ENCODE measurements at regions not wholly inside any gene's neighbourhood (a gene's known extent, or its start where the extent isn't known, plus 50 kb on each side); places are given as distances from the start of the nearest gene placed in this dataset.

- WGBS, 5 donors = 57 to 90% (median 85%) methylated on average over 1 of the region's 1 CpG
- Histone ChIP-seq H3K4me1 (no peaks in the 10 kb centered on the region), H3K9me3 (no peaks in the 10 kb centered on the region), H3K27ac (no peak overlapping the region), H3K36me3 (no peaks in the 10 kb centered on the region), H3K4me3 (no peak overlapping the region), H3K27me3 (replicated peaks in 1 of 7) (no peaks in the 10 kb centered on the region)
- TF ChIP-seq POLR2A (IDR thresholded peaks at IDR 0.05) (no peak), POLR2AphosphoS5 (IDR thresholded peaks at IDR 0.05) (no peak)
- DNase-seq = no peak
- intact Hi-C loops (cut with DNase I; ENCODE audit: low total_unique reads) = no loop called here
Observed at GRCh38 chr6:134731615-134732014, 218.3 kb downstream of the ALDH8A1 start.

- DNase-seq = no peak
- no peak overlapping the region for H3K27ac ChIP-seq
- no peak overlapping the region for H3K4me3 ChIP-seq
- H3K9me3 ChIP-seq = no peaks in the 10 kb centered on the region
- no peak for TF ChIP-seq POLR2AphosphoS5 (IDR thresholded peaks at IDR 0.05)
- TF ChIP-seq POLR2A (IDR thresholded peaks at IDR 0.05) = no peak
- TF ChIP-seq CTCF (IDR thresholded peaks at IDR 0.05 in 8 of 11, conservative IDR thresholded peaks at IDR 0.05 in 3 of 11) = no peak
- H3K4me1 ChIP-seq = no peaks in the 10 kb centered on the region
- no peaks in the 10 kb centered on the region for H3K36me3 ChIP-seq
- H3K27me3 ChIP-seq (replicated peaks in 1 of 7) = no peaks in the 10 kb centered on the region
- WGBS, 5 donors = 91 to 96% (median 94%) methylated on average over 3 to 8 of the region's 8 CpGs
- intact Hi-C loops (cut with DNase I; ENCODE audit: low total_unique reads) = no loop called here
Observed at GRCh38 chr6:134730013-134730412, 219.9 kb downstream of the ALDH8A1 start.

GRCh38 chr6:134729561-134729960, 220.3 kb downstream of the ALDH8A1 start:
- no peaks in the 10 kb centered on the region for H3K36me3 ChIP-seq
- no peak overlapping the region for H3K27ac ChIP-seq
- DNase-seq = no peak
- H3K4me3 ChIP-seq = no peak overlapping the region
- no peaks in the 10 kb centered on the region for H3K27me3 ChIP-seq (replicated peaks in 1 of 7)
- H3K9me3 ChIP-seq = no peaks in the 10 kb centered on the region
- H3K4me1 ChIP-seq = peaks cover 0 to 4% (median 0%) of the 10 kb centered on the region in 6 donors
- TF ChIP-seq CTCF (IDR thresholded peaks at IDR 0.05 in 8 of 11, conservative IDR thresholded peaks at IDR 0.05 in 3 of 11) (no peak), POLR2A (IDR thresholded peaks at IDR 0.05) (no peak), POLR2AphosphoS5 (IDR thresholded peaks at IDR 0.05) (no peak)
- intact Hi-C loops (cut with DNase I; ENCODE audit: low total_unique reads) = no loop called here
- 82 to 92% (median 87%) methylated on average over 4 of the region's 4 CpGs for WGBS, 5 donors

GRCh38 chr6:134727081-134727480, 222.8 kb downstream of the ALDH8A1 start:
- no peak for DNase-seq
- 87 to 97% (median 89%) methylated on average over 2 of the region's 2 CpGs for WGBS, 5 donors
- Histone ChIP-seq H3K9me3 (no peaks in the 10 kb centered on the region), H3K27ac (no peak overlapping the region), H3K4me1 (peaks cover 0 to 19% (median 9%) of the 10 kb centered on the region in 6 donors), H3K36me3 (no peaks in the 10 kb centered on the region), H3K27me3 (replicated peaks in 1 of 7) (no peaks in the 10 kb centered on the region), H3K4me3 (no peak overlapping the region)
- TF ChIP-seq CTCF (IDR thresholded peaks at IDR 0.05 in 8 of 11, conservative IDR thresholded peaks at IDR 0.05 in 3 of 11) = no peak
- TF ChIP-seq POLR2A (IDR thresholded peaks at IDR 0.05) = no peak
- TF ChIP-seq POLR2AphosphoS5 (IDR thresholded peaks at IDR 0.05) = no peak
- intact Hi-C loops (cut with DNase I; ENCODE audit: low total_unique reads) = no loop called here

- Histone ChIP-seq H3K27me3 (replicated peaks in 1 of 7) (no peaks in the 10 kb centered on the region), H3K9me3 (no peaks in the 10 kb centered on the region), H3K4me3 (no peak overlapping the region), H3K27ac (no peak overlapping the region), H3K36me3 (no peaks in the 10 kb centered on the region), H3K4me1 (peaks cover 0 to 34% (median 16%) of the 10 kb centered on the region in 6 donors)
- WGBS, 5 donors = 62 to 94% (median 74%) methylated on average over 1 of the region's 1 CpG
- TF ChIP-seq CTCF (IDR thresholded peaks at IDR 0.05 in 8 of 11, conservative IDR thresholded peaks at IDR 0.05 in 3 of 11) (no peak), POLR2A (IDR thresholded peaks at IDR 0.05) (no peak), POLR2AphosphoS5 (IDR thresholded peaks at IDR 0.05) (no peak)
- DNase-seq = no peak
- intact Hi-C loops (cut with DNase I; ENCODE audit: low total_unique reads) = no loop called here
Observed at GRCh38 chr6:134725590-134725989, 224.3 kb downstream of the ALDH8A1 start.

Data from spleen (tissue), 11 donors.